K562 (cell line): ENCODE measurements at regions not wholly inside any gene's neighbourhood (a gene's known extent, or its start where the extent isn't known, plus 50 kb on each side); places are given as distances from the start of the nearest gene placed in this dataset.

Experiments
- BHLHE40 ChIP-seq: IDR thresholded peaks from 2 replicates; pipeline ENCODE4 v1.6.1; 2011; ENCODE audit warnings: low read length, improper control_type of control experiment
- CREB1 ChIP-seq, 2 experiments: sonication (generic) in 1 of 2; formaldehyde crosslinking in 1 of 2; IDR thresholded peaks; 2 replicates each; pipeline versions ENCODE4 v1.6.1 to v1.8.0; 2012 to 2022; ENCODE audit warnings: inconsistent platforms in 1 of 2, mild to moderate bottlenecking in 1 of 2, missing genetic modification reagents in 1 of 2, moderate library complexity in 1 of 2
- CTCF ChIP-seq, 3 experiments: IDR thresholded peaks in 2 of 3; conservative IDR thresholded peaks in 1 of 3; 2 replicates each; pipeline ENCODE4 v1.5.1; 2011 to 2012; ENCODE audit warnings: low read length in 3 of 3, mild to moderate bottlenecking in 3 of 3, control low read depth in 2 of 3, improper control_type of control experiment in 1 of 3, inconsistent platforms in 1 of 3, low read depth in 1 of 3, mixed read lengths in 1 of 3, moderate library complexity in 1 of 3; ENCODE audit not compliant: insufficient read depth in 2 of 3
- ELF1 ChIP-seq: fragments of 200-800 bp; sonication (Bioruptor generic); IDR thresholded peaks from 2 replicates; pipeline ENCODE4 v1.6.1; 2016; ENCODE audit warnings: missing genetic modification characterization, missing compliant biosample characterization
- GABPB1 ChIP-seq: sonication (generic); formaldehyde crosslinking; IDR thresholded peaks from 2 replicates; pipeline ENCODE4 v1.8.0; 2022; ENCODE audit warnings: mild to moderate bottlenecking, missing genetic modification reagents
- GTF3C2 ChIP-seq: IDR thresholded peaks from 3 replicates; pipeline ENCODE4 v1.6.1; 2011; ENCODE audit warnings: borderline replicate concordance, mild to moderate bottlenecking, moderate library complexity; ENCODE audit not compliant: insufficient read length; ENCODE audit errors: extremely low read depth
- JUNB ChIP-seq: fragments of 450-650 bp; formaldehyde crosslinking; conservative IDR thresholded peaks from 2 replicates; pipeline ENCODE4 v1.4.0; 2020; ENCODE audit warnings: mild to moderate bottlenecking
- POLR2AphosphoS5 ChIP-seq: IDR thresholded peaks from 2 replicates; pipeline ENCODE4 v1.6.1; 2011; ENCODE audit warnings: mild to moderate bottlenecking, low read depth, low read length, moderate library complexity; ENCODE audit not compliant: control insufficient read depth, insufficient read depth
- ZFP36 ChIP-seq: fragments of 150-350 bp; IDR thresholded peaks from 2 replicates; pipeline ENCODE4 v1.6.1; 2018; ENCODE audit warnings: low read length, low read depth; ENCODE audit not compliant: partially characterized antibody
- TF ChIP-seq, protein P1 (sequence below): sonication (generic); formaldehyde crosslinking; IDR thresholded peaks from 2 replicates; pipeline ENCODE4 v1.5.0; 2020; ENCODE audit warnings: missing genetic modification reagents

GRCh38 chr10:89966211-89966610 is 264.8 kb downstream of the KIF20B start:
- TF ChIP-seq CTCF (IDR thresholded peaks at IDR 0.05 in 2 of 3, conservative IDR thresholded peaks at IDR 0.05 in 1 of 3; ENCODE audit: insufficient read depth in 2 of 3, low read depth in 1 of 3, low read length in 3 of 3) (no peak), ZFP36 (no peak), CREB1 (IDR thresholded peaks at IDR 0.05) (no peak), CREB1 (CRISPR knock-in tag; IDR thresholded peaks at IDR 0.05) (no peak), BHLHE40 (no peak), JUNB (CRISPR knock-in tag) (no peak), GABPB1 (CRISPR knock-in tag) (no peak), ELF1 (tag) (no peak), GTF3C2 (no peak), POLR2AphosphoS5 (no peak)
- TF ChIP-seq, protein P1, sequence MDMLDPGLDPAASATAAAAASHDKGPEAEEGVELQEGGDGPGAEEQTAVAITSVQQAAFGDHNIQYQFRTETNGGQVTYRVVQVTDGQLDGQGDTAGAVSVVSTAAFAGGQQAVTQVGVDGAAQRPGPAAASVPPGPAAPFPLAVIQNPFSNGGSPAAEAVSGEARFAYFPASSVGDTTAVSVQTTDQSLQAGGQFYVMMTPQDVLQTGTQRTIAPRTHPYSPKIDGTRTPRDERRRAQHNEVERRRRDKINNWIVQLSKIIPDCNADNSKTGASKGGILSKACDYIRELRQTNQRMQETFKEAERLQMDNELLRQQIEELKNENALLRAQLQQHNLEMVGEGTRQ (CRISPR knock-in tag): no peak
